ENCODE measurements at regions not wholly inside any gene's neighbourhood (a gene's known extent, or its start where the extent isn't known, plus 50 kb on each side); places are given as distances from the start of the nearest gene placed in this dataset.
"Not testable (repeated sequence)": the region's sequence is repeated elsewhere in the genome, so short reads cannot be mapped to it uniquely, and the experiment has no call there.

DNA sequence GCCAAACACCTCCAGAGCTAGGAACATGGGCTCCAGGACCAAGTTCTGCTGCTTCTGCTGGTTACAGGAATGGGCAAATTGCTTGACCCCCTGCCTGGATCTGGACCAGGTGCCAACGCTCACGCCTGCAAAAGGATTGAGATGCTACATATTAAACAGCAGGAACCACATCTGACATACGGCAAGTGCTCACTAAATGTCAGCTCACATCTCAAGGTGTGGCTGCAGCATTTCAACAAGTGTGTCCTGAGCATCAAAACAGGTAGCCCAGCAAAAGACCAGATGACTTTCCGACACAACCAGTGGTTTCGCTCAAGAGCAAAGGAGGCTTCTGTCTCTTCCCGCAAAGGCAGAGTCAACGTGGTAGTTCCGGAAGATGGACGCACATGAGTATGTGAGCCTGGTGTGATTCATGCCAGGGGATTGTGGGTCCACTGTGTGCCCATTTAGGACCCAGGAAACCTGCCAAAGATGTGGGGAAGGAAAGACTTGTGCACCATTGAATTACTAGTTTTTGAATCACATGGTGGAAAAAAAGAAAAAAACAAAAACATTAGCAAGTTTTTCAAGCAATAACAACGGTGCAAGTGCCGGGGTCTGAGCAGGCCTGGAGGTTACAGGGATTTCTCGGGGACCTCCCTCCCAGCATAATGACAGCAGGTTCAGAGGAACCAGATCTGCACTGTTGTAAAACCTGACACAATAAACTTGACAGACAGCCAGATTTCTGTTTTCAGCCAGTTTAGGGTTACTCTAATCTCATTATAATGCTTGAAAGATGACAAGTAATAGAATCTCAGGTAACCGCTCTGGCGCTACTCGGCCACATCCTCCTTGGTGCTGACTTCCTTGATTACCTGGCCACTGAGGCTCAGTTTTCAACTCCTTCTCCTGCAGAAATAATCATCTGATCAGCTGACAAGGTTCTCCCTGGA lies 77.9 kb downstream of the SOX1 start:
- intact Hi-C loops (cut with DNase I), result no loop called here
- peak in 1 of 10 donors; percentile 11 for DNase-seq

DNA sequence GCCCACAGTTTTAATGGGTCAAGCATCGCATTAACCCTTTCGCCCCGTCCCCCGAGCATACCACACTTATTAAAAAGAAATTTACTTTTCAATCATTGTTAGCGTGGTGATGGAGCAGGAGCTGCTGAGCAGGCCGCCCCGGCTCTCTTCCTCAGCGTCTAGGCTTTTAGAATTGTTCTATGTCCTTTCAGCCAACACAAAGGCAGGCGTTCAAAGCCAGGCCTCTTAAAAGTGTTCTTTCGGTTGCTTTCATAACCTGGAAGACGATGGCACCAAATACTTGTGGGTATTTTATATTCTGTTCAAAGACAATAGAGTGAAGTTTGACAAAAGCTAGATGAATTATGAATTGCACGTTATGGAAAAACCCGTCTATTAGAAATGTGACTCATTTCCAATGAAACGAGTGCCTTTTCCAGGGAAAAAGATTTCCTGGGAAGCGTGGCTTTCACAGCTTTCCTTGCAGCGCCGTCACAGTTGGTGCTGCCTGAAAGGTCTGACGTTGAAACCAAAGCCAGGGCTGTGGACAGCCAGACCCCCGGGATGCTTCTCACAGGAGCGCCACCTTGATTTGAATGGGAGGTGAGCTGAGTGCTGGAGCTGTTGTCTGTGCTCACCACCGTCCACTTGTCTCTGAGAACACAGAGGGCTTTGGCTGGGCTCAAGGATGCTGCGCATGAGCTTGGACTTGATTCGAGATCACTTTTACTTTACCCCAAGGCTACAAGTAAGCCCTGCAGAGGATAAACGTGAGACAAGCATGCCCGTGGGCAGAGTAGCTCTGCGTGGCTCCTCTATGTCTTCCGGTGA lies 78.8 kb downstream of the SOX1 start:
- intact Hi-C loops (cut with DNase I), result no loop called here
- DNase-seq, result peak in 1 of 10 donors; percentile 67

DNA sequence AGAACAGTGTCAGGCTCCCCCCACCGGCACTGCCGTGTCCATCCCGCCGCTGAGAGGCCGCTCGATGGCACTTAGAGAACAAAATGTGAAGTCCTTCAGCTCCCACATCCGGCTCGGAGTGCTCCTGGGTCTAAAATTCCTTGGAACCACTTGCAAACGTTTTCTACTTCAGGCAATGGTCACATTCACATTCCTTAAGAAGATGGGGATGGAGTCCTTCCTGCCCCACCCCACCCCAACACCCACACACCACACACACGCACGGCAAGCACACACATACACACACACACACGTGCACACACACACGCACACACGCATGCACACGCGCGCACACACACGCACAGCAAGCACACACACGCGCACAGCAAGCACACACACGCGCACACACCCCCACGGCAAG lies 83.4 kb downstream of the SOX1 start:
- intact Hi-C loops (cut with DNase I), result no loop called here
- no peak for DNase-seq

DNA sequence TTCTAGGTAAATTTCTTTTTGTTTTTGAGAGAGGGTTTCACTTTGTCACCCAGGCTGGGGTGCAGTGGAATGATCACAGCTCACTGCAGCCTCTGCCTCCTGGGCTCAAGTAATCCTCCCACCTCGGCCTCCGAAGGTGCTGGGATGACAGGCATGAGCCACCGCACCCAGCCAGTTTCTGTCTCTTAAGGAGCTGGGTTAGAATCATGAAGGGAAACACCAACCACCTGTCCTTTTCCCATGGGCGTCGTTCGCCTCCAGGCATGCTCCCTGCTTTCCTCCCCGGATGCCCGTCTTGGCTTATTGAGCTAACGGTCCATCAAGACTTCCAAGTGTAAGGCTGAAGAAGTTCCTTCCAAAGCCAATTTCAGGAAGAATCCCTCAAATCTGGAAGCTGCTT lies 85.9 kb downstream of the SOX1 start:
- DNase-seq, result peak in 1 of 10 donors; percentile 47
- intact Hi-C loops (cut with DNase I), result no loop called here

DNA sequence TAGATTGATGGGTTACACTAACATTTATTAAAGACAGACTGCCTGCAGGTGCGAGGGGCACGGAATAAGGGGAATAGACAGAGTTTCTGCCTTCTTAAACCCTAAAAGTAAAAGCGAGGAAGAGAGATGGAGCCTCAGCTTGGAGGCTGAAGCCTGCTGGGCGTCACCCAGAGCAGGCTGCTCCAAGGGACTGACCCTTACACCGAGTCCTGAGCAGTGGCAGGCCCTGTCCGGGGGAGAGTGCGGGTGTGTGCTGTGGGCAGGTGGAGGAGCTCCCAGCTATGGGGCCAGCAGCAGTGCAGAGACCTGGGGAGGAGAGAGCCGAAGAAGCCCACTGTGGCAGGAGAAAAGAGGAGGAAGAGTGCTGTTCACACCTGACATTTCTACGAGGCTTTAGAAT lies 86.4 kb downstream of the SOX1 start:
- peak in 1 of 10 donors; percentile 26 for DNase-seq
- intact Hi-C loops (cut with DNase I), result no loop called here

DNA sequence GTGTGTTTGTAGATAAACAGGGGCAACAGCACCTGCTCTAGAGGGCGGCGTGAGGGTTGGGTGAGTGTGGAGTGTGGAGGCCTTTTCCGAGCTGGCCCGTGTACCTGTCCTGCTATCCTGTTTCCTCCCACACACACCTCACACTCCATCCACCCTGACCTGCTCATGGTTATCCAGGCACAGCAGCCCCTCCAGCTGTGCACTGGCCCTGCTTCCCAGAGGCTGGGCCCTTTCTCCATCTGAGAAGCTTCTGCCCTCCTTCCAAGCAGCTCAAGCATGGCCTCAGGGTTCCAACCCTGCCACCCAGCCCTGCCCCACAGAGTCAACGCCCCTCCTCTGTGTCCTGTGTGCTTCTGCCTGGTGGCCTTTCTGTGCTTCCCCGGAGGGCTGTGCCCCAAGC lies 86.9 kb downstream of the SOX1 start:
- DNase-seq, result peak in 1 of 10 donors; percentile 59
- intact Hi-C loops (cut with DNase I), result no loop called here

DNA sequence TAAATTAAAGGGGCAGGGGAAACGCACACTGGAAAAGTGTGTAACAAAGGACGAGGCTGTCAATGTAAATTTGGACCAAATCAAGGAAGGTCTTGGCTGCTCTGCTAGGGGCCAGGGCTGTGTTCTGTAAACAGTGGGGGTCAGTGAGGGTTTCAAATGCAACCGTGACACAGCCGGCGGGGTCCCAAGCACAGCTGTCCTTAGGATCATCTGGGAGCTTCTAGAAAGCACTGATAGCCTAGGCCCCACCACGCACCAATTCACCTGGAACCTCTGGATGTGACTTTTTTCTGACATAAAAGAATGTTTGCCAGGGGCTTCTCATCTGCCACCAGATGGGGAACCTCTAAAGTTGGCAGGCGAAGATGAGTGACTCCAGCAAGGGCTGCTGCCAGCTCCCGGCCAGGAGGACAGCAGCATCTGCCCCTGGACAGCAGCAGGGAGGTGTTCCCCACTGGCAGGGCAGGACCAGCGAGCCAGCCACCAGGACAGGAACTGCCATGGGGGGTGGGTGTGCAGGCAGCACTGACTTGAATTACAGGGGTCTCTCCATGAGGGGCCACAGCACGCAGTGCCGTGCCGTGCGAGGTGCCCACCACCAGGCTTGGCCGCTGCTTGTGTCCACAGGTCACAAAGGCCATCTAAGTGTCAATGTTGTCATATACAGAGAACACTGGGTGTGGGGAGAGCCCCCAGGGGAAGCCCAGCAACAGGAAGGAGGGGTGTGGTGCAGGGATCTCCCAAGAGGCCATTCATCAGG lies 87.5 kb downstream of the SOX1 start:
- peak in 1 of 10 donors; percentile 68 for DNase-seq
- intact Hi-C loops (cut with DNase I), result no loop called here

DNA sequence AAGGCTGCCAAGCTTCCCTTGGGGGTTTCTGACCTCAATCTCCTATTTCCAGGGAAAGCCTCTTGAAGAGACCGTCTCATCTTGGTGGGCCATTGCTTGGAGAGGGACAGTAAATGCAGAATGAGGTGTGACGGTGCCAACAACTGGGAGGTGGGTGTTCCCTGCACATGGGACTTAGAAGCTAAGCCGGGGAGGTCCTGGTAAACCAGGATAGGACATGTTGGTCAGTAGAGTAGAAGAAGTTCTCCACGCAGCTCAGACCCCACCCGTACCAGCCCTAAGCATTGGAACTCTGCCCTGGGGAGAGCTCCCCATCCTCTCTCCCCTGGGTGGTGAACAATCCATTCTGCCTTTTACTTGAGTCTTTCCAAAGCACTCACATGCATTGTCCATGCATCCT lies 92.0 kb downstream of the SOX1 start:
- intact Hi-C loops (cut with DNase I), result no loop called here

DNA sequence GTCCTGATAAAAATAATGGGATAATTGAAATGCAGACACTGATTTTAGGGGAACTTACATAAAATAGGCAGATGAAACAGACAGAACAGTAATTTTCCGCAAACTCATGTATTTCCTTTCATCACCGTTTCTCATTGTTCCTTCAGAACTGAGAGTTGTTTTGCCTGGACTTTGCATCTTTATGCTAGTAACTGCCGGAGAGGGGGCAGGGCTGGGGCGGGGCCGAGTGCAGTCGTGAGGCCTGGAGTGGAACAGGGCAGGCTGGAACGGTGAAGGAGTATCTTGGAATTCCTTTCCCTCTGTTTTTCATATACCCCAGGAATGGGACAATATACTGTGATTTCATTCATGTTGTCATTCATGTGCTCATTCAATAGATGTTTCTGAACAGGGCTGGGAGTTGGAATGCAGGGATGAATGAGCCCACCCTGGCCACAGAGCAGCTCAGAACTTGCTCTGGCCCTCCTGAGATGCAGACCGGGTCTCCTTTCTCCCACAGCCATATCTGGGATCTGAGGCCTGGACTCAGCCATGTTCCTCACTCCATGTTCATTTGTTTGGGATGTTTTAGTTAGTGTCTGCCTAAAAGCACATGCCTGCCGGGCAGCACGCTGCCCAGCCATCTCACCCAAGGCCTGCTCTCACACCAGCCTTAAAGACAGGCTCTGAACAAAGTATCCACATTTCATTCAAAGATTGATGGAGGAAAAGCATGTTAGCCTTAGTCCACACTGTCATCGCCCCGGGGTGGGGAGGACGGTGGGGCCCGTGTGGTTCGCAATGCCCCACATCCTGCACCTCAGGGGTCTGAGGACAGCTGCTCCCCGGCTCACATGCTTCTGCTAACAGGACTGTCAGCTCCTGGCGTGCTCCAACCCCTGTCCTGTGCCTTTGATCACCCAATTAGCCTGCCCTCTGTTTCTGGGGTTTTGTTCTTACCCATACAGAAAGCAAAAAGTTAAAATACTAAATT lies 92.9 kb downstream of the SOX1 start:
- intact Hi-C loops (cut with DNase I), result no loop called here
- DNase-seq, result peak in 1 of 10 donors; percentile 69

More for the DNA sequence above, 92.0 kb downstream of the SOX1 start:
- DNase-seq, result peak in 1 of 10 donors; percentile 2

DNA sequence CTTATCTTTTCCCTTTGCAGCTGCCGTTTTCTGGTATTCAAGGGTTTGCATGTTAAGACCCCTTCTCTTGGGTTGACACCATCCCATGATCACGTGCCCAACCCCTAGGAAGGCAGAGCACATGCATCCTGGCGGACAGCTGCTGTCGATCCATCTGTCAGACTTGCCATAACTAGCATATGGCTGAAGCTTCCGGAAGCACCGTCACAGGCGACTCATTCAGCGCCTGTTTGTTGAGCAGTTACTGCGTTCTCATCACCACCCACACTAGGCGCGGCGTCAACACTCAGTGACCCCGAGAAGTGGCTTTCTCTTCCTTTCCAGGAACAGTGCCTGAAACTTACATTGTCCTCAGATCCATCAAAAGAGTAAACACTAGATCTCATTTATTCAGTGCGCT lies 93.6 kb downstream of the SOX1 start:
- intact Hi-C loops (cut with DNase I), result no loop called here
- DNase-seq, result no peak

DNA sequence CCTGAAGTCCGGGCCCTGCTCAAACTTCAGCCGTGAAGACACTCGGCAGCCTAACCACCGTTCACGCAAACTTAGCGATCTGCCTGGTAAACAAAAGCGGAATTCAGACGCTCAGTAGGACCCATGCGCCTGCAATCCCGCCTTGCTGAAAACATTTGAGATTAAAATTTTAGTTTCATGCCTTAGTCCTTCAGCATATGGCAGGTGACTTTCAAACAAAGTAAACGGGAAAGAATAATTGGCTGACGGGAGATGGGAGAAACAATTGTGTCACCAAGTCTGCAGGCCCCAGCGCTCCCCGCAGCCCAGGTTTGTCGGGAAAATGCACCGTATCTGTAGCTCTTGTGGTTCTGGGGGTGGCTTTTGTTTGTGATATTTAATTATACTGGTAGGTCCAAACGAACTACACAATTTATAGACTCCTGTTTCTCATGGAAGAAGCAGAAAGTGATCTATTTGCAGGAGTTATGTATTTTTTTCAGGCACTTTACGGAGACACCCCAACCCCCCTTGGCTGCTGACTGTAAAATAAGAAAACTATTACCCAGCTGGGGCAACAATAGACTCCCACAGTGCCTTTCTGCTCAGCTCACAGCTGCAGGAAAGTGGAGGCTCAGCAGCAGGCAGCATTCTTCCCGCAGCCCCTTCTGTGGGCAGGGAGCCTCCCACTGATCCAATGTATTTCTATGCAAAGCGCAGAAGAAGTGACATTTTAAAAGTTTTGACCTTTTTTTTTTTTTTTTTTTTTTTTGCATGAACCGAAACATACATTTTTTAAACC lies 94.8 kb downstream of the SOX1 start:
- intact Hi-C loops (cut with DNase I), result no loop called here
- peak in 2 of 10 donors; percentile 30 to 47 for DNase-seq

DNA sequence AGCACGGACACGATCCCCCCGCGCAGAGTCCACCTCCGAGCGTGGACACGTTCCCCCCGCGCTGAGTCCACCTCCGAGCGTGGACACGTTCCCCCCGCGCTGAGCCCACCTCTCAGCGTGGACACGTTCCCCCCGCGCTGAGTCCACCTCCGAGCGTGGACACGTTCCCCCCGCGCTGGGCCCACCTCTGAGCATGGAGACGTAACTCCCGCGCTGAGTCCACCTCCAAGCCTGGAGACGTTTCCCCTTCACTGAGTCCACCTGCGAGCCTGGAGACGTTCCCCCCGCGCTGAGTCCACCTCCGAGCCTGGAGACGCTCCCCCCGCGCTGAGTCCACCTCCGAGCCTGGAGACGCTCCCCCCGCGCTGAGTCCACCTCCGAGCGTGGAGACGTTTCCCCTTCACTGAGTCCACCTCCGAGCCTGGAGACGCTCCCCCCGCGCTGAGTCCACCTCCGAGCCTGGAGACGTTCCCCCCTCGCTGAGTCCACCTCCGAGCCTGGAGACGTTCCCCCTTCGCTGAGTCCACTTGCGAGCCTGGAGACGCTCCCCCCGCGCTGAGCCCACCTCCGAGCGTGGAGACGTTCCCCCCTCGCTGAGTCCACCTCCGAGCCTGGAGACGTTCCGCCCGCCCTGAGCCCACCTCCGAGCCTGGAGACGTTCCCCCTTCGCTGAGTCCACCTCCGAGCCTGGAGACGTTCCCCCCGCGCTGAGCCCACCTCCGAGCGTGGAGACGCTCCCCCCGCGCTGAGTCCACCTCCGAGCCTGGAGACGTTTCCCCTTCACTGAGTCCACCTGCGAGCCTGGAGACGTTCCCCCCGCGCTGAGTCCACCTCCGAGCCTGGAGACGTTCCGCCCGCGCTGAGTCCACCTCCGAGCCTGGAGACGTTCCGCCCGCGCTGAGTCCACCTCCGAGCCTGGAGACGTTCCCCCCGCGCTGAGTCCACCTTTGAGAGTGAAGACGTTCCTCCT lies 97.0 kb downstream of the SOX1 start:
- intact Hi-C loops (cut with DNase I), result not testable (repeated sequence)
- DNase-seq, result peak in 1 of 10 donors; percentile 75

DNA sequence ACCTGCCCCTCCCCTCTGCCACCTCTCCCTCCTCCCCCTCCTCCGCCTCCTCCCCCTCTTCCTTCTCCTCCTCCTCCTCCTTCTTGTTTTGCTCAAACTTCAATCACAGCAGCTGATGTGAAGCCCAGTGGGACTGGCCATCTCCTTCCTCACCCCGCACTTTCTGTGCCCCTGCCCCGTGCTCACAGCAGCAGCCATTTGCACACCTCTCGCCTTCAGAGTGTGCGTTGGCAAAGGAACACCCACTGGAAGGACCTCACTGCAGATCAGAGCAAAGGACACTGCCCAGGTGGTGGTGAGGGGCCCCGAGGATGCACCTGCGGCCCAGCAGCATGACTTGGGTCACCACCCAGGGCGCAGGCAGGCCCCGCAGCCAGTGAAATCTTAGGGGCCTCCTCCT lies 98.8 kb downstream of the SOX1 start:
- intact Hi-C loops (cut with DNase I), result no loop called here

DNA sequence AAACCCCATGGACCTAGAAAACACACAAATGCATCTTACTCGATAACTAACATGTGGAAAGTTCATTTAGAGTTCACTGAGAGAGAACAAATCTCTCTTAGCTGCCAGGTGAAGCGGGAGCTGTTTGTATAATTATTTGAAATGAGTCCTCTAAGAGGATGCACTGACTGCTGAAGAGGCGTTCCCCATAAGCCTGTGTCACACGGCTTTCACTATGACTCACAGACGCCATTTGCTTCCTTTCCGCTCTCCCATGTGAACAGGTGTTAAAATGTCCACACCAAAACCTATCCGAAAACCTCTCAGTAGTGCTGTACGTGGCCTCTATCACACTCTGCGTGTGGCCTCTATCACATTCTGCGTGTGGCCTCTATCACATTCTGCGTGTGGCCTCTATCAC lies 101.8 kb downstream of the SOX1 start:
- DNase-seq, result no peak
- intact Hi-C loops (cut with DNase I), result no loop called here

More for the DNA sequence above, 98.8 kb downstream of the SOX1 start:
- peak in 1 of 10 donors; percentile 20 for DNase-seq

DNA sequence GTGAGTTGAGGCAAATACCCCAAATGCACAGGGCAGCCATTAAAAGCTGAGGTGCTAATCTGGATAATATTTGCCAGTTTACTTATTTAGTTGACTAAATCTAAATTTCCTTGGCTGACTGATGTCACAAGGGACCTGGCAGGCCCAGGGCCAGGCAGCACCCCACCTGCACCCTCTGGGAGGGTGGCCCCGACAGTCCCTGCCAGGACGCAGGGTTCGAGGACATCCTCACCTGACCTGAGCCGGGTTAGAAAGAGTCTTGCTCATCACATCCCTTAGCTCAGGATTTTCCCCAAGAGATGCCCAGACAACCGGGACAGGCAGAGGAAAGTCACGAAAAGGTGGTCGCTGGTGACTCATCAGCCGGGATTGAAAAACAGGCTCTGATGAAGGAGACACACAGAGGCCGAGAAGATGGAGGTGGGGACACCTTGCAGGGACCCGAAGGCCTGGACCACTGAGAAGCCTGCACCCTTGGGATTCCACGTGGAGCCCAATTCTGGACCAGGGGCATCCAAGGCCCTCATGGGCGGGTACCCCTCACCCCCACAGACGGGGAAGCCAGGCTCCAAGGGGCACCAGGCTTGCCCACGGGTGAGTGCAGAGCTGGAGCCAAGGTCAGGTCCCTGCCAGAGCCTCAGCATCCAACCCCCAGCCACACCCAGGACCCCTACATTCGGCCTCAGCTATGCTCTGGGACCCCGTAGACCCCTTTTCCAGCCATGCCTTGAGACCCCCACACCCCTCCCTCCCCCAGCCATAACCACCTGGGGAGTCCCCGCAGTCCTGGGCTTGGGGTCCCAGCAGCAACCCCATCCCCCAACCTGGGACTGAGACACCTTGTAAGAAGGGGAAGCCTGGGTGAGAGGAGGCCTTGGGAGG lies 103.2 kb downstream of the SOX1 start:
- intact Hi-C loops (cut with DNase I), result no loop called here

DNA sequence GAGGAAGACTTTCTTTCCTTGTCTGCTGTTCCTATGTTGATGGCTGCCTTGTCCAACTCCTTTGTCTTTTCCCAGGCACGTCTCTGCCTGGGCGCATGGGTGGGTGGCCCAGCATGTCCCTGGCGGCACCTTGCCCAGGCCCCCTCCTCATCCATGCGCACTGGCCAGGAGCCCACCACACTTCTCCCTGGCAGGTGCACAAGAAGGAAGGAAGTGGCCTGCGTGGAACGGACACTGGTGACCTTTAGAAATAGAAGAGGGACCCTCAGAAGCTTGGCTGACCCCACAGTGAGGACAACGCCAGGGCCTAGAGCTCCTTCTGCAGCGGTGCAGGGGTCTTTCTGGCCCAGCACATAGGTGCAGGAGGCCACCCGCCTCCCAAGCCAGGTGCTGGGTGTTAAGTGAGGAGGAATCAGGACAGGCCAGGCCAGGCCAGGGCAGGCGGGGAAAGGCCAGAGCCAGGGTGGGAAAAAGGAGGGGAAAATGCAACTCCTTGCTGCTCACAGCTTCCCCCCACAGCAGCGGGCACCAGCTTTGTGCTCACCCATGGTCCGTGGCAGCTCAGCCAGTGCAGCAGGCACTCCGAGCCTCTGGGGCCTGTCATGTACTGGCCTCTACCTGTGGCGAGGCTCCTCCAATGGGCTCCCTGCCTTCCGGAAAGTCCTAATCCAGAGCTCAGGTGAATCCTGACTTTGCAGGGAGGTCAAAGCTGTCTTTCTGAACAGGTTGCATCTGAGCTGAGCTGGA lies 104.0 kb downstream of the SOX1 start:
- intact Hi-C loops (cut with DNase I), result no loop called here
- DNase-seq, result no peak

More for the DNA sequence above, 103.2 kb downstream of the SOX1 start:
- DNase-seq, result no peak
